ENCODE measurements at regions not wholly inside any gene's neighbourhood (a gene's known extent, or its start where the extent isn't known, plus 50 kb on each side); places are given as distances from the start of the nearest gene placed in this dataset.
A peak's percentile ranks its signal among the peaks of the same experiment; 100 is the strongest.

DNA sequence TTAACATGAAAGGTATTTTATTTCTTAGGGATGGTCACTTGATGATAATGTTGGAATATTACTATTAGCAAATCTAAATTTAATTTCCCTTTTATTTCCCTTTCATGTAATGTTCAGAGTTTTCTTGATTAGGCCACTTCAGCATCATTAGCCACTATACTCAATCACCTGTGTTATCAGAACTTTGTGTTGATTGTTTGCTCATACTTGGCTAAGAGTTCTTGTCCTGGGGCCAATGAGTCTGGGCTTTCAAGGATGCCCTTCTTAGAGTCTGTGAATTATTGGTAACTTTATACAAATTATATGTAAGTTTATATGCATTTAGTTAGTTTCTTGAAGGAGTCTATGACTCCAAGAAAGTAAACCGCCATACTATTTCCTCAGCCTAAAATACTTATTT, 408.0 kb upstream of the DDX18 start:
- no peak for DNase-seq (ENCODE audit: low read depth in 1 of 2, low spot score in 1 of 2)
- no peak for TF ChIP-seq JUND (IDR thresholded peaks at IDR 0.05; ENCODE audit: low read depth)
- in situ Hi-C loops (cut with HindIII; ENCODE audit: low pct_unique_long_range_greater_than_20kb, low sequenced_read_pairs): no loop called here

DNA sequence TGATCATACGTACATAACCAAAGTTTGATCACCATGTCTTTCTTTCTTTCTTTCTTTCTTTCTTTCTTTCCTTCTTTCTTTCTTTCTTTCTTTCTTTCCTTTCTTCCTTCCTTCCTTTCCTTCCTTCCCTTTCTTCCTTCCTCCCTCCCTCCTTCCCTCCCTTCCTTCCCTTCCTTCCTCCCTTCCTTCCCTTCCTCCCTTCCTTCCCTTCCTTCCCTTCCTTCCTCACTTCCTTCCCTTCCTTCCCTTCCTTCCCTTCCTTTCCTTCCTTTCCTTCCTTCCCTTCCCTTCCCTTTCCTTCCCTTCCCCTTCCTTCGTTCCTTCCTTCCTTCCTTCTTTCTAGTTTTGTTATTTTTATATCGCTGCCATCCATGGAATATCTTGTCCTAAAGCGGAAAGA, 406.7 kb upstream of the DDX18 start:
- DNase-seq (ENCODE audit: low read depth in 1 of 2, low spot score in 1 of 2): no peak
- no peak for TF ChIP-seq JUND (IDR thresholded peaks at IDR 0.05; ENCODE audit: low read depth)
- in situ Hi-C loops (cut with HindIII; ENCODE audit: low pct_unique_long_range_greater_than_20kb, low sequenced_read_pairs): no loop called here

DNA sequence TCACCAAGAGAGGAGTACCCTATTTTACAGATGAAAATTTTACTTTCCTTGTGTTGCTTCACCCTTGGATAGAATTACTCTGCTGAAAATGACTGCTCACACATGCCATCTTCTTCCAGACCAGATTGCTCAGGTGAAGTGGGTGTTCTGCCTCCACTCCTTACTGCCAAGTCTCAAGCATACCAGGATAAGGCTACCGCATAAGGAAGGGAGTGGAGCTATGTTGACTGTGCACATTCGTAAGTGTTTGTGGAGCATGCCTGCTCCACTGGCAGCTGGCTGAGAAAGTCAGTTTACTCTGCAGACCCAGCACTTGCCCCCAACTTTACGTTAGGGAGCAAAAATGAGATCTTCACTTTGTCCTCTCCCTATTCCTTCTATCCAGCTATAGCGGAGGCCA, 405.0 kb upstream of the DDX18 start:
- DNase-seq (ENCODE audit: low read depth in 1 of 2, low spot score in 1 of 2): no peak
- in situ Hi-C loops (cut with HindIII; ENCODE audit: low pct_unique_long_range_greater_than_20kb, low sequenced_read_pairs): no loop called here
- TF ChIP-seq JUND (IDR thresholded peaks at IDR 0.05; ENCODE audit: low read depth): no peak

DNA sequence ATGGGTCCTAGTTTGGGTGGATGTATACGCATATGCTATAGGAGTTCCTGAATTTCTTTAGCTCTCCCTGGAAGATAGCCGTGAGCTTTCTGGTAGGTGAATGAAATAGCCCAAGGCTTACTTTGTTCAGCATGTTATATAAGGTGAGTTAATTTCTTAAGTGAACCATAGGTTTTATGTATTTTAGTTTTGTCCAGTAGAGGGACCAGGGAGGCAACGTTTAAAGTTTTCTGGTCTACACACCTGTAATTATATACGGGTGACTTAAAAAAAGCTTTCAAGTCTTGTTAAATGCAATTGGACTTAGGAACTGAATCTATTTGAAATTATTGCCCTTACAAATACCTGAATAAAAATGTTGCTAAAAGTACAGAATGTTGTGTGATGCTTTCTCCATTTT, 402.5 kb upstream of the DDX18 start:
- in situ Hi-C loops (cut with HindIII; ENCODE audit: low pct_unique_long_range_greater_than_20kb, low sequenced_read_pairs): no loop called here

DNA sequence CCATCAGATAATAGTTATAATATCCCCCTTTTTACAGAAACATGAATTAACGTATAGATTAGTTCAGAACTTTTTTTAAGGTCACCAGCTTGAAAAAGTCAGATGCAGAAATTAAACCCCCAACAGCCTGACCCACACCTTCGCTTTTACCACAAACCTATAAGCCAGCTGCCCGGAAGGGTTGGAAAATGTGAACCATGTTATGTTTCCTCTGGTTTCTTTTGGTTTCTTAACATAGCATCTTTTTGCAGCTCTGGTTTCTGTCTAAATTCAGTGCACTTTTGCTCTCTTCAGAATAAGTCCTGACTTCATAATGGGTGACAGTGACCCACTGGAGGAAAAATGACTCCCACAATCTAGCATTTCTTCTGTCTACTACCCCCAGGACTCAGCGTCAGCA, 381.7 kb upstream of the DDX18 start:
- in situ Hi-C loops (cut with HindIII; ENCODE audit: low pct_unique_long_range_greater_than_20kb, low sequenced_read_pairs): no loop called here
- DNase-seq (ENCODE audit: low read depth in 1 of 2, low spot score in 1 of 2): no peak
- no peak for TF ChIP-seq JUND (IDR thresholded peaks at IDR 0.05; ENCODE audit: low read depth)

More for the DNA sequence above, 402.5 kb upstream of the DDX18 start:
- TF ChIP-seq JUND (IDR thresholded peaks at IDR 0.05; ENCODE audit: low read depth): no peak
- DNase-seq (ENCODE audit: low read depth in 1 of 2, low spot score in 1 of 2): peak in 1 of 2 experiments; percentile 32

DNA sequence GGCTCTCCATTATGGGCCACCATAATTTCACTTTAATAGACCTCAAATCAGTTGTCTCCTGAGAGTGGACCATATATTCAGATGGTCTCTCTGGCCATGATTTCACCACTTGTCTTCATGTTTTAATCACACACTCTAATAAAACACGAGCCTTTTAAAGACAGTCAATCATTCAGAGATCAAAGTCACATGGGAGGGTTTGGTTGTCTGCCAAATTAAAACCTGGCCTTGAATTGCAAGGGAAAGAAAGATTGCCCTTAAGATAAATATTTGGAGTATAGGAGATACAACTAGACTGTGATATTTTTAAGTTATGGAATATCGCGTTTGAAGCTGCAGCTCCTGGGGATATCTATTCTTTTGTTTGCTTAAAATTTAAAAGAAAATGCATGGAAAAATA, 377.8 kb upstream of the DDX18 start:
- in situ Hi-C loops (cut with HindIII; ENCODE audit: low pct_unique_long_range_greater_than_20kb, low sequenced_read_pairs): no loop called here
- no peak for DNase-seq (ENCODE audit: low read depth in 1 of 2, low spot score in 1 of 2)
- TF ChIP-seq JUND (IDR thresholded peaks at IDR 0.05; ENCODE audit: low read depth): no peak

DNA sequence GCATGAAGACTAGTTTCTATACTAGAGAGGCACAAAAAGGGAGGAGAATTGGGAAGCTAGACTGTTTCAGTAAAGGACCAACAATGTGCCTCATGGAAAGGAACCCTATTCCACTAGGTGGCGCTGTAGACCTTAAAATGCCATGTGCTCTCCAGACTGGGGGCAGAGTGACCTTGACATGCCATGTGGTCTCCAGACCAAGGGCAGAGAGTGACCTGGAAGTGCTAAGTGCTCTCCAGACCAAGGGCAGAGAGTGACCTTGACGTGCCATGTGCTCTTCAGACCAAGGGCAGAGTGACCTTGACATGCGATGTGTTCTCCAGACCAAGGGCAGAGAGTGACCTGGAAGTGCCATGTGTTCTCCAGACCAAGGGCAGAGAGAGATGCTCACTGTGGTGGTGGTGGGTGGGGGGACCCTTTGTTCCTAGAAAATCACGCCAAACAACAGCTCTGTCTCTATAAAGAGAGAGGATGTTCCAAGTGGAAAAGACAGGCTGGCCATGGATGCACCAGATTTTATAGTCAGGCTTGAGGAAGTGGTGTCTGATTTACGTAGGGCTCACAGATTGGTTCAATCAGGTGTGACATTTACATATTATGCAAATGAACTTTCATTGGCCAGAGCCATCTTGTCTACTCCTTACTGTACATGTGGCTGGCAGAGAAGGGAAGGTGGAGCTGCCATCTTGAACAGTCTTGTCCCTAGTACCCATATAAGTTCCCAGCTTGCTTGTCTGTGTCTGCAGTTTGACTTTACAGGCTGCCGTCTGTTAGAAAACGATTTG, 344.0 kb upstream of the DDX18 start:
- in situ Hi-C loops (cut with HindIII; ENCODE audit: low pct_unique_long_range_greater_than_20kb, low sequenced_read_pairs): no loop called here

DNA sequence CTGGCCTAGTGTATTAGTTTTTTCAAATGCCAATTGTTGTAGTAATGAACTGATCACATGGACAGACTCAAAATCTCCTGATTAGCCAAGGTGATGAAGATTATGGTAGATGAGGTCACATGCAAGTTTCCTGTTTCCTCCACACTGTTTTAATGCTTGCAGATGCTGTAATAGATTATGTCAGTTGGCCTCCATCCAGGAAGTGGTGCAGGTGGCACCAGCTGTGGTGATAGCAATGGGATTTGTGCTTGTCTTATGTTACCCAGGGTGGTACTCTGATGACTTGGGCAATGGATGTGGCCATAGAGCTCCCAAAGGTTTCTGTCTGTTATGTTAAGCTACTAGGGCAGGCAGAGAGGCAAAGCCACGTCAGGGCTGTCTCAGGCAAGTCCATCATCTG, 332.9 kb upstream of the DDX18 start:
- no peak for DNase-seq (ENCODE audit: low read depth in 1 of 2, low spot score in 1 of 2)
- in situ Hi-C loops (cut with HindIII; ENCODE audit: low pct_unique_long_range_greater_than_20kb, low sequenced_read_pairs): no loop called here
- no peak for TF ChIP-seq JUND (IDR thresholded peaks at IDR 0.05; ENCODE audit: low read depth)

More for the DNA sequence above, 344.0 kb upstream of the DDX18 start:
- peak; percentile 1 to 65 for DNase-seq (ENCODE audit: low read depth in 1 of 2, low spot score in 1 of 2)
- TF ChIP-seq JUND (IDR thresholded peaks at IDR 0.05; ENCODE audit: low read depth): no peak

DNA sequence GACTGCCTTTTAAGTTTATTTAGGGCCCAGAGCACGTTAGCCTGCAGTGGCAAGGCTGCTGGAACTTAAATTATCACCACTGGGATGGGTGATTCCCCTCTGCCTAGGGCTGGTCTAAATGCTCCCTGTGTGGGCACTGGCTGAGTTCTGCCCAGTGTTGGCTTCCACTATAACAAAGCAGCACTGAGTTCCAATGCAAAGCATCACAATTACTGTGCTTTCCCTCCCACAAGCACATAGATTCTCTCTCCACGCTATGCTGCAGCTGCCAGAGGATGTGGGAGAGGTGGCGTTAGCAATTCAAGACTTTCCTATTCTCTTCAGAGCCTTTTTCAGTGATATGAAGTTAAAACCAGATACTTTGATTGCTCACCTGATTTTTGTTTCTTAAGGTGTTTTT, 328.9 kb upstream of the DDX18 start:
- no peak for TF ChIP-seq JUND (IDR thresholded peaks at IDR 0.05; ENCODE audit: low read depth)
- no peak for DNase-seq (ENCODE audit: low read depth in 1 of 2, low spot score in 1 of 2)
- in situ Hi-C loops (cut with HindIII; ENCODE audit: low pct_unique_long_range_greater_than_20kb, low sequenced_read_pairs): no loop called here

DNA sequence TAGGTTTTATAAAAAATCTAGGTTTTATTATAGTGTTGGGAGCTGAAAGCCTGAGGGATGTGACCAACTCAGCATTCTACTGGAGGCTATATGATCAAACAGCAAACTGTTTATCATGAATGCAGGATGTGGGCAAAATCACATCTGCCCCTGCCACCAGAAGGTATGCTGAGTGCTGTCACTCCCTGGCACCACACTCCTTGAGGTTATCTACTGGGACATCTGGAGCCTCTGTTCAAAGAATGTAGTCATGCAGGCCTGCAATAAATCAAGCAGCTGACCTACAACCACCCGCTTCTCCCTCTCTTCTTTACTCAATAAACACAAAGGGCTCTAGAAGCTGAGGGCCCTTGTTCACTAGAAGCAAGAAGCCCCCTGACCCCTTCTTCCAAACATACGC, 328.4 kb upstream of the DDX18 start:
- TF ChIP-seq JUND (IDR thresholded peaks at IDR 0.05; ENCODE audit: low read depth): no peak
- in situ Hi-C loops (cut with HindIII; ENCODE audit: low pct_unique_long_range_greater_than_20kb, low sequenced_read_pairs): no loop called here
- peak in 1 of 2 experiments; percentile 23 for DNase-seq (ENCODE audit: low read depth in 1 of 2, low spot score in 1 of 2)

DNA sequence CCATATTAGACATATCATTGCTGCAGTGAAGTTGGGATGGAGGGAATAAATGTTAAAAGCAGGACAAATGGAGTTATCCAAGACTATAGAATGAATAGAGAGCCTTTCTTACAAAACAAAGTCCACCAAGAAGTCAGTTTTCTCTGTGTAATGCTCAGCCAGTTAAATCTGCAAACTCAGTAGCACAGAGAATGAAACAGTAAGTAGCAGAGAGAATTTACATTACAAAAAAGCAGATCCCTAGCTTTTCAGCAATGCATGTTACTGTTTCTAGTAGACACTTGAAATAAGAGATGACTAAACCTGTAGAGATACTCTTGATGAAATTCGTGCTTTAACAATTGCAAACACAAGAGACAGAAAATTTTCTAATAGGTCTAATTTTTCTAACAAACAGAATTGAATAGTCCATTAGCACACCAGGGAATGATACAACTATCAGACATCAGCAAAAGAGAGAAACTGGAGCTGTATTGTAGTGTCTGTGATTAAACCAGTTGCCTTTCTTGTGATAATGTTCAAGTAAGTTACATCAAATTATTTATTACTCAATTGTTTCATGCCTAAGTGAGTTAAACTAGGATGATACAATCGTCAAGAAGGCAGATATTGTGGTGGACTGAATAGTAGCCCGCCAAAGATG, 322.2 kb upstream of the DDX18 start:
- in situ Hi-C loops (cut with HindIII; ENCODE audit: low pct_unique_long_range_greater_than_20kb, low sequenced_read_pairs): no loop called here
- no peak for DNase-seq (ENCODE audit: low read depth in 1 of 2, low spot score in 1 of 2)
- no peak for TF ChIP-seq JUND (IDR thresholded peaks at IDR 0.05; ENCODE audit: low read depth)

DNA sequence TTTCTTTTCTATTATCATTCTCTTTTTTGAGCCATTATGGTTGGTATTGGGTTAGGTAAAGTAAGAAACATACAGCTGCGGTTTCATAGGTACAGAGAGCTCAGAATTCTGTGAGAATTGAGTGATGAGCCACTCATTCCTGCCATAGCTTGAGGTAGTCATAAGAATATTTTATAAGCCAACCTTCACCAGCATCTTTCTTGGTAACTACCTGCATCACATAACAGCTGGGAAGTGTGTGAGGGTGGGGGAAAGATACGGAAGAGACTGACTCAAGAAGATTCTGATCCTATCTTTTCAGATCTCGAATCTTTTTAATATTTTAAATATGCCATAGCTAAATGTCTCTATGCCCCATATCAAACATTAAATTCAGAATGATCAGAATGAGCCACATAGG, 313.8 kb upstream of the DDX18 start:
- no peak for TF ChIP-seq JUND (IDR thresholded peaks at IDR 0.05; ENCODE audit: low read depth)
- DNase-seq (ENCODE audit: low read depth in 1 of 2, low spot score in 1 of 2): no peak
- in situ Hi-C loops (cut with HindIII; ENCODE audit: low pct_unique_long_range_greater_than_20kb, low sequenced_read_pairs): no loop called here

DNA sequence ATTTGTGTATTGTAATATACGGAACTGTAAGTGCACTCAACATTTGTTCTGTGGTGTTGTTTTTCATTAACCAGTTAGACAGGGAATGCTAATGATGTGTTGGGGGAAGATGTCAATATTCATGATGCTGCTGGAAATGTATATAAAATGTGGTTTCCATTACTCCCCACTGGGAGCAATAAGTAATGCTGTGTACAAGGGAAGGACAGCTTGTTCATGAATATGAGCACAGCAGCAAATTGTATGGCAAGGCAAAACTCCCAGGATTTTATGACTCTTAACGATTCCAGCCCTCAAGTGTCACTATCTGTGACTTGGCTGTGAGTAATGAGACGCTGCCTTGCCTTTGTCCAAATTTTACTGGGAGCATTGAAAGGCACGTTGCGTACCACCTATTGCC, 312.4 kb upstream of the DDX18 start:
- DNase-seq (ENCODE audit: low read depth in 1 of 2, low spot score in 1 of 2): no peak
- TF ChIP-seq JUND (IDR thresholded peaks at IDR 0.05; ENCODE audit: low read depth): no peak

More for the DNA sequence above, 312.4 kb upstream of the DDX18 start:
- in situ Hi-C loops (cut with HindIII; ENCODE audit: low pct_unique_long_range_greater_than_20kb, low sequenced_read_pairs): no loop called here

Data from T47D (cell line).